ENCODE measurements at regions not wholly inside any gene's neighbourhood (a gene's known extent, or its start where the extent isn't known, plus 50 kb on each side); places are given as distances from the start of the nearest gene placed in this dataset.

- TF ChIP-seq, protein P1, sequence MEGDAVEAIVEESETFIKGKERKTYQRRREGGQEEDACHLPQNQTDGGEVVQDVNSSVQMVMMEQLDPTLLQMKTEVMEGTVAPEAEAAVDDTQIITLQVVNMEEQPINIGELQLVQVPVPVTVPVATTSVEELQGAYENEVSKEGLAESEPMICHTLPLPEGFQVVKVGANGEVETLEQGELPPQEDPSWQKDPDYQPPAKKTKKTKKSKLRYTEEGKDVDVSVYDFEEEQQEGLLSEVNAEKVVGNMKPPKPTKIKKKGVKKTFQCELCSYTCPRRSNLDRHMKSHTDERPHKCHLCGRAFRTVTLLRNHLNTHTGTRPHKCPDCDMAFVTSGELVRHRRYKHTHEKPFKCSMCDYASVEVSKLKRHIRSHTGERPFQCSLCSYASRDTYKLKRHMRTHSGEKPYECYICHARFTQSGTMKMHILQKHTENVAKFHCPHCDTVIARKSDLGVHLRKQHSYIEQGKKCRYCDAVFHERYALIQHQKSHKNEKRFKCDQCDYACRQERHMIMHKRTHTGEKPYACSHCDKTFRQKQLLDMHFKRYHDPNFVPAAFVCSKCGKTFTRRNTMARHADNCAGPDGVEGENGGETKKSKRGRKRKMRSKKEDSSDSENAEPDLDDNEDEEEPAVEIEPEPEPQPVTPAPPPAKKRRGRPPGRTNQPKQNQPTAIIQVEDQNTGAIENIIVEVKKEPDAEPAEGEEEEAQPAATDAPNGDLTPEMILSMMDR (IDR thresholded peaks at IDR 0.05 in 4 of 5, conservative IDR thresholded peaks at IDR 0.05 in 1 of 5), result peak in 1 of 5 experiments; percentile 18
- peak; percentile 19 to 55 for TF ChIP-seq POLR2A (IDR thresholded peaks at IDR 0.05)
Observed at GRCh38 chr12:94712815-94713515, 62.6 kb upstream of the TMCC3 start.

All from gastrocnemius medialis (tissue), 4 donors.